NCI-H2171 treated with DMSO at 0.1 percent for 48 hours (cell line): ENCODE measurements at regions not wholly inside any gene's neighbourhood (a gene's known extent, or its start where the extent isn't known, plus 50 kb on each side); places are given as distances from the start of the nearest gene placed in this dataset.

Experiments
- DNase-seq: peaks from one replicate; lab custom pipeline; 2025; lab: John Stamatoyannopoulos, UW

DNA sequence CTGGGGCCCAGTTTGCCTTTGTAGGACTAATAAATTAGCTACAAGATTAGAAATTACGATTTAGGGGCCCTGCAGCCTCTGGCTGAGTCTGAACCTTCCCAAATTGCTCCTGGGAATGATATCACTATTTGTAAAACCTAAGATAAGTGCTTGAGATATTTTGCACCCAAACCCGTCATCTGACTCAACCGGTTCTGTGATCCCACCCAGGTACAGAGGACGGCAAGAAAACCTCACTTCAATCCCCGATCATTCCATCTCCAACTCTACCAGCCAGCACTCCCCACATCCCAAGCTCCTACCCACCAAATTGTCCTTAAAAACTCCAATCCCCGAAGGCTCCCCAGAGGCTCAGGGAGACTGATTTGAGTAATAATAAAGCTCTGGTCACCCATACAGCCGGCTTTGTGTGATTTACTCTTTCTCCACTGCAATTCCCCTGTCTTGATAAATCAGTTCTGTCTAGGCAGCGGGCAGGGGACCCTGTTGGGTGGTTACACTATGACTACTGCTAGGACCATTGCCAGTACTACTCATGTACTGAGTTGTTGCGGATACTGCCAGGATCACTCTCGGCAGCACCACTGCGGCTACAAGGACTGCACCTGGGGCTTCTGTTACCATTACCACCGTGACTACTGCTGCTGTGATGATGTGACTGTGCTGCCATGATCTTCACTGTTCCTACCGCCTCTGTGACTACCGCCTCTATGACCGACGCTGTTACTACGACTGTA is 73.1 kb downstream of the IRF8 start:
- DNase-seq, result no peak

GRCh38 chr16:85974428-85975375 is 75.7 kb downstream of the IRF8 start:
- no peak for DNase-seq

GRCh38 chr16:85975451-85975981 is 76.6 kb downstream of the IRF8 start:
- DNase-seq, result no peak

DNA sequence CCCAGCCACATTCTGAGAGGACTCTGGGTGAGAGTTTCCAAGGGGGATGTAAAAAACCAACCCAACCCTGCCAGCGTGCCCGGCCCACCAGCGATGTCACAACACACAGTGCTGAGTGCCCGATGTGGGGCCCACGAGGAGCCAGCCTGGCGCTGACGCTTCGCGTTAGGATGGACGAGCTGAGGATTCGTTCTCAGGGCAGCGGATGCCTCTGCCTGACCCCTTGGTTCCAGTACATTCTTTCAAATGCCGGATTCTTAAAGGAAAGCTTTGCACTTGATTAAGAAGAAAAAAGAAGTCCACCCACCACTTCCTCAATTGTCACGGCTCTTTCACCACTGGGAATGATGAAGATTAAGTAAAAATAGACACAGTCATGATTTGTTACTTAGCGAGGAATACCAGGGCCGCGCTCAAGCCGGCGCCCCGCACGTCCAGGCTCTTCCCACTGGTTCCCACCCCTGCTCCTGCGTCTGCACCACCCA is 79.4 kb downstream of the IRF8 start:
- DNase-seq, result no peak

GRCh38 chr16:85978976-85979375 is 80.0 kb downstream of the IRF8 start:
- no peak for DNase-seq

DNA sequence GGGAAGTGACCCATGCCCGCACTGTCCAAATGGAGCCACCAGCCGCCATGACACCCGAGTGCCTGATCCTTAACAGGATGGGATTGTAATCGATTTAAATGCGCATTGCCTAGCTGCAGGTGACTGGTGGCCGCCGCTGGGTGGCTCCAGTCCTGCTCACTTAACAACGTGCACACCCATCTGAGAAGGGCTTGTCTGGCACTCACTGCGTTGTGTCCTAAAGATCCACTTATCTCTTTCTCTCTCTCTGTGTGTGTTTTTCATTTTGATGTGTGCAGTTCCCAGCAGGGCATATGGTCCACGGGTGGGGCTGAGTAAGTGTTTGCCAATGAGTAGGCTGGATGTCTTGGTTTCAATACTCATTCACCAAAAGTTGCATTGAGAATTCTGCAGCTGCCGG is 80.6 kb downstream of the IRF8 start:
- no peak for DNase-seq

- no peak for DNase-seq
Observed at GRCh38 chr16:85980686-85981085, 81.7 kb downstream of the IRF8 start.

DNA sequence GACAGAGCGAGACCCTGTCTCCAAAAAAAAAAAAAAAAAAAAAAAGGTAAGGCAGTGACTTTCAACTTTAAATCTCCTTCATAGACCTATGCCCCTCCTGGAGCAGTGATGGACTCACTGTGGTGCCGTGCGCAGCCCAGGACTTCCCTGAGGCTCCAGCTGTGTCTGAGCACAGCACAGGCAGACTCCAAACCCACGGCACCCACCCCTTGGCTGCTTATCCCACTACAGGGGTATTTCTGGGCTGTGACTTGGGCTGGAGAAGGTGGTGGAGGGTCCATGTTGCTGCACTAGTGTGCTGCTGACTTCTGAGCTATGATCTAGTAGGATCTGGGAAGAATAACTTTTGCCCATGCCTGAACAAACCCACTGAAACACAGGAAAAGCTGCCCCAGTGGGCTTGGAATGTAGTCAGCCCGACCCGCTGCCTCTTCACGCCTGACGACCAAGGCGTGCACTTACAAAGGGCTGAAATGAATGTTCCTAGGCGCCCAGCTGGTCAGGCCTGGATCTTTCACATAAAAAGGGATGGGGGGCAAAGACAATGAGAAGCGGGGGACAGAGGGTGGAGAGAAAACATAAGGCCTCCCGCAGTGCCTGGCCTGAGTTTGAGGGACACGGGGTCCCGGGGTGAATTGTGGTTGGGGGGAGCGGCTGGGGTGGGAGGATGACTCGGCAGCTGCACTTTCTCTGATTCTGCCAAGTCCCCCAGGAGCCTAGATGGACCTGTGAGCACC is 83.0 kb downstream of the IRF8 start:
- no peak for DNase-seq

- DNase-seq, result no peak
Observed at GRCh38 chr16:85982563-85982939, 83.6 kb downstream of the IRF8 start.

- no peak for DNase-seq
Observed at GRCh38 chr16:85983064-85983463, 84.1 kb downstream of the IRF8 start.

- no peak for DNase-seq
Observed at GRCh38 chr16:85983606-85984230, 84.8 kb downstream of the IRF8 start.

- no peak for DNase-seq
Observed at GRCh38 chr16:85984231-85984880, 85.4 kb downstream of the IRF8 start.

DNA sequence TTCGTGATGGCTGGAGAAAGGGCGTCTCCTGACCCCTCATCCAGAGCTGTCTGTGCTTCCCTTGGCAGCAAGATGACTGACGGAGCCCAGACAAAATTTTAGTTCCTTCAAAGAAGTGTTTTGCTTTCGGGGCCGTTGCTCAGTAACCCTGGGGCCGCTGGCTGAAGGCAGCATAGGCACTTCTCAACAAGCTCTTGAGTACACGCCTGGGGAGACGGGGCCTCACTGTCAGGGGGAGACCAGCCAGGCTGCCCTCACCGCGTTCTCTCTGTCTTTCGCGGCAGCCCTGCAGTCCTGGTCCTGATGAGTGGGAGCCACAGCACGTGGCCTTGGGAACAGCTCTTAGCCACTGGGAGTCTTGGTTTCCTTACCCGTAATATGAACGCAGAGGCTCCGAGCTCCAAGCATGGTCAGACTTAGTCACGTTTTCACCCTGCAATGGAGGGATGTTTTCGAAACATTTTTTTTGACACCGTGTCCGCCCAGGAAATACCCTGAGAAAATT is 86.0 kb downstream of the IRF8 start:
- no peak for DNase-seq

GRCh38 chr16:85986931-85987749 is 88.2 kb downstream of the IRF8 start:
- peak; percentile 16 for DNase-seq

GRCh38 chr16:85987750-85988078 is 88.8 kb downstream of the IRF8 start:
- no peak for DNase-seq

DNA sequence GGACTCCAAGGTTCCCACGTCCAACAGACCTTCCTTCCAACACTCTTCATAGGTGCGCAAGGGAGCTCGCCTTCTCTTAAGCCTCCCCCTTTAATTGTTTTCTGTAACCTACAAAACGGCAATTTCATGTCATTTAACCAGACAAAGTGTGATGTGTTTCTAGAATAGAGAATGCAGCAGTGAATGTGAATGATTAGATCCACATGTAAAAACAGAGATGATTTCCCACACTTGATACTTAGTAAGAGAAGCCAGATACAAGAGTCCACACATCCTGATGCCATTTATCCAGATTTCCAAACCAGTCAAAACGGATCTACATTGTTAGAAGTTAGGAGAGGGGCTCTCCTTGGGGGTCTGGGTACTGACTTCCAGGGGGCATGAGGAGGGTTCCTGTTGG is 89.3 kb downstream of the IRF8 start:
- DNase-seq, result no peak

DNA sequence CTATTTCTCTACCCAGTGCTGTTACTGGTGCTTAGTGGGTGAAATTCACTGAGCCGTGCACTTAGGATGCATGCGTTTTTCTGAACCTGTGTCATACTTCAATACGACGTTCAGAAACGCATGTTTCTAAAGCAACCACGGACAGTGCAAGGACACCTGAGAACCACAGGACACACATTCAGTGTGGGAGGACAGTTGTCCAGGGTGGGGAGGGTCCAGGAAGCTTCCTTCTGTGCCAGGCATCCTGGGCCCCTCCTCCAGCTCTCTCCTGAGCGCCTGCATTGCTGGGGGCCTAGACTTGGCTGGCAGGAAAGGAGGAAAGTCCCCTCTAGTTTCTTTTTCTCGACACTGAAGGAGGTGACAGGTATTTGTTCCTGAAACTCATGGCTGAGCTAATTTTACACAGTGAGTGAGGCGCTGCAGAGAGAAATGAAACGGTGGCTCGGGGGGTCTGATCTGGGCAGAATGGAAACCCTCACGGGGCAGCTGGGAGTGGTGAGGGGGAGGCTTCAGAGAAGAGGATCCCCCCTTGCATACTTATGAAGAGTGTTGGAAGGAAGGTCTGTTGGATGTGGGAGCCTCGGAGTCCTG is 89.9 kb downstream of the IRF8 start:
- DNase-seq, result no peak

DNA sequence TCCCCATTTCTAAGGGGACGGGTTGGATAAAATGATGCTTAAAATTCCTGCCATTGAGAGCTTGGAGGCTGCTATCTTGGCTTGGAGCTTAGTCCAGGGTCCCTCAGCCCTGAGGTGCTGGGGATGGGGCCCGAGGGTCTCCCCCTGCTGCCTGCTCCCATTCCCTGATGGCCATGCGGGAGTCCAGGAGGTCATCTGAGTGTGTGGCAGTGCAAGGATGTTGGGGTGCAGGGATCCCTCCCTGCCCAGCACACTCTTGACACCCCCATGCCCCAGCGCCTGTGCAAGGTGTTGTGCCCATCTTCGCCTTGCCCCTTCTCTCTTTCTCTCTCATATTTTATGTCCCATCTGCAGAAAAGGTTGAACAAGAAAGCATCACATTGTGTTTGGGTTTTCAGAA is 90.4 kb downstream of the IRF8 start:
- DNase-seq, result no peak

GRCh38 chr16:85989863-85990643 is 91.1 kb downstream of the IRF8 start:
- no peak for DNase-seq
